Skeletal muscle satellite cell (primary cell): ENCODE measurements at regions not wholly inside any gene's neighbourhood (a gene's known extent, or its start where the extent isn't known, plus 50 kb on each side); places are given as distances from the start of the nearest gene placed in this dataset.
A peak's percentile ranks its signal among the peaks of the same experiment; 100 is the strongest.

Experiments
- H3K27me3 ChIP-seq: 2 replicates; pipeline ENCODE4 v1.7.0; 2013; ENCODE audit warnings: low read length; ENCODE audit not compliant: control insufficient read depth, insufficient read depth
- H3K36me3 ChIP-seq: 2 replicates; pipeline ENCODE4 v1.7.0; 2013; ENCODE audit warnings: mild to moderate bottlenecking, control low read depth, low read length; ENCODE audit not compliant: insufficient read depth
- H3K4me1 ChIP-seq: 2 replicates; pipeline ENCODE4 v1.7.0; 2013; ENCODE audit warnings: low read length; ENCODE audit not compliant: control insufficient read depth, insufficient read depth
- H3K4me2 ChIP-seq: 2 replicates; pipeline ENCODE4 v1.7.0; 2013; ENCODE audit warnings: mild to moderate bottlenecking, low read length
- H3K4me3 ChIP-seq: 2 replicates; pipeline ENCODE4 v1.7.0; 2013; ENCODE audit warnings: low read length
- H3K9ac ChIP-seq: 2 replicates; pipeline ENCODE4 v1.7.0; 2013; ENCODE audit warnings: mild to moderate bottlenecking, low read depth, low read length, moderate library complexity
- H3K9me3 ChIP-seq: replicated peaks from 2 replicates; pipeline ENCODE4 v1.7.0; 2013; ENCODE audit warnings: mild to moderate bottlenecking, control low read depth, low read length

DNA sequence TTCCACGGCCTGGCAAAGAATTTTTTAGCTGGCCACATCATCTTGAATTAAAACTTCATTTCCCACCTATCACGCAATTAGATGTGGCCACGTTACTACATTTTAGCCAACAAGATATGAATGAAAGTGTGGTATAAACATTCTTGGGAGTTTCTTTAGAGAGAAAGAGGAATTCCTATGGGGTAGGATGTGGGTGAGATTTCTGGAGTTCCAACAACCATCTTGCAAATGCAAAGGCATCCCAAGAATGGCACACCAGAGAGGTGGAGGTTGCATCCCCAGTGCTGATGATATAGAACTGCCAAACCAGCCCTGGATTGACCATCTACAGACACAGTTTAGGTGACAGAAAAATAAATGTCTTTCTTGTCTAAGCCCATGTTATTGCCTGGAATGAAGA lies 66.3 kb upstream of the AKAP13 start:
- Histone ChIP-seq H3K4me3 (no peak overlapping the region), H3K36me3 (no peaks in the 10 kb centered on the region), H3K27me3 (no peaks in the 10 kb centered on the region), H3K9me3 (no peaks in the 10 kb centered on the region), H3K9ac (no peak overlapping the region), H3K4me2 (no peak overlapping the region), H3K4me1 (peaks cover 40% of the 10 kb centered on the region)

DNA sequence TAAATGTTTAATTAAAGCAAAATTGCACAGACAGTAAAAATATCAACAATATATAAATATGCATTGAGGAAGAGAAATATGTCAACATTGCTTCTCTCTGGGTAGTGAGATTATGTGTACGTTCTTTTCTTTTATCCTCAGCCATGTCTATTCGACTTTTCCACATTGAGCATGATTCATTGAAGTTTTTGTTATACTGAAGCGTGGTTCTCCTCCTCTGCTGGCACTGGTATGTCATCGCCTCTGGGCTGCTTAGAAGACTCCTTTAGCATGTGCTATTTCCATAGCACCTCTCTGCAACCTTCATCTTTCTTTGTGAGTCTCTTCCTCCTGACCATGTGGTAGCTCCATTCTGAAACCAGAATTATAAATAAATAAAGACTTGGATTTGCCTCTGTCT lies 65.8 kb upstream of the AKAP13 start:
- H3K36me3 ChIP-seq: no peaks in the 10 kb centered on the region
- no peak overlapping the region for H3K4me3 ChIP-seq
- no peak overlapping the region for H3K9ac ChIP-seq
- H3K4me1 ChIP-seq: peaks cover 45% of the 10 kb centered on the region
- no peaks in the 10 kb centered on the region for H3K27me3 ChIP-seq
- no peak overlapping the region for H3K4me2 ChIP-seq
- H3K9me3 ChIP-seq: no peaks in the 10 kb centered on the region

DNA sequence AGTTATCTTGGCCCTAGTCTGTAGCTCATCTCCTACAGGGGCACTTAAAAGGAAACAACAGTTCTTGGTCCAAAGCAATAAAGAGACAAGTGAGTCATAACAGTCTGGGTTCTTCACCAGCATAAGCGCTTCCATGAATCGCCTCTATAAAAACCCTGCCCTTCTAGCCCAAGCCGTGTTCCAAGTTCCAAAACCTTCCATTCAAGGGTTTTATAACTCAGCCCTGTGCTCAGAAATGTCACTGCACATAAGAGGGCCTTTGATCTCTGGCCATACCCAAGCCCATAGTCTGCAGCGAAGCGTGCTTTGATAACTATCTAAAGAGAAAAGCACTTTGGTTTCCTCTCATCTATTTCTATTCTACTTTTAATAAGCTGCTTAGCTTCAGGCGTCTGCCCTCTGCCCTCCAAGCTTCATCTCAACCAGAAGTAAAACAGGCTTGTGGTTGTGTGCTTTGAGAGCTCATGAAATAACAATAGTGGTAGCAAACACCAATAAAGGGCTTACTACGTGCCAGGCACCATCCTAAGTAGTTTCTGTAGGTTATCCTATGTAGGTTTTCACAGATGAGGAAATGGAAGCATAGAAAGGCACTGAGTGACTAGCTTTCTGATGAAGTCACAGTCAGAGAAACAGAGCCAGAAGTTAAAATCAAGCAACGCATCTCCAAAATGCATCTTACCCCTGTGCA lies 64.0 kb upstream of the AKAP13 start:
- no peak overlapping the region for H3K9ac ChIP-seq

DNA sequence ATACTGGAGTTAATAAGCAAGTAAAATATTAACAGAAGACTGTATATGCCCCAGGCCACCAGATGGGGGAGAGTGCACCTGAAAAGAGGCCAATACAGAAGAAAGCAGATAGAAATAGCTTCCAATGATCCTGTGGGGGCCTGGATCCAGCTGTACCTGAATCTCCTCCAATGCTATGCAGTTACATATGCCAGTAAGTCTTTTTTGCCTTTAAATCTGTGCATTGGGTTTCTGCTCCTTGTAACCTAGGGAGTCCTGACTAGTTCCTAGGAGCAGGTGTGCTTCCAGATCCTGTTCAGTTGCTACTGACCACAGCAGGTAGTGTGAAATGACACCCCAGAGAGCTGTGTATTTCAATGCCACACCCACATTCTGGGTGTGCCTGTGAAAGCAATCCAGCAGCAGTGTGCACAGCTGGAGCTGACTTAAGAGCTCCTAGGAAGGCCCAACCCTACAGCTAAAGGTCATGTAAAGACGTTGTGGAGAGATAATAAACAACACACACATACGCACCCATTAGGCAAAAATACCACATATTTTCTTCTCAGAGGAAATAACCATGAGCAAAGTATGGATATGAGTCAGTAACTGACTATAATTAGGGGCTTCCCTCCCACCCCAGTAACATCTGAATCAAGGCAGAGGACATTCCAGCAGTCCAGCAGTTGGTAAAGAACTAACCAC lies 62.2 kb upstream of the AKAP13 start:
- H3K9me3 ChIP-seq: no peaks in the 10 kb centered on the region
- H3K4me1 ChIP-seq: peaks cover 38% of the 10 kb centered on the region
- H3K36me3 ChIP-seq: no peaks in the 10 kb centered on the region
- H3K9ac ChIP-seq: peak overlapping the region; percentile 57
- H3K4me3 ChIP-seq: no peak overlapping the region
- no peaks in the 10 kb centered on the region for H3K27me3 ChIP-seq
- H3K4me2 ChIP-seq: peak overlapping the region; percentile 55

More for the DNA sequence above, 64.0 kb upstream of the AKAP13 start:
- H3K9me3 ChIP-seq: no peaks in the 10 kb centered on the region
- H3K4me1 ChIP-seq: peaks cover 46% of the 10 kb centered on the region
- no peaks in the 10 kb centered on the region for H3K36me3 ChIP-seq
- no peak overlapping the region for H3K4me3 ChIP-seq
- no peak overlapping the region for H3K4me2 ChIP-seq
- H3K27me3 ChIP-seq: no peaks in the 10 kb centered on the region

DNA sequence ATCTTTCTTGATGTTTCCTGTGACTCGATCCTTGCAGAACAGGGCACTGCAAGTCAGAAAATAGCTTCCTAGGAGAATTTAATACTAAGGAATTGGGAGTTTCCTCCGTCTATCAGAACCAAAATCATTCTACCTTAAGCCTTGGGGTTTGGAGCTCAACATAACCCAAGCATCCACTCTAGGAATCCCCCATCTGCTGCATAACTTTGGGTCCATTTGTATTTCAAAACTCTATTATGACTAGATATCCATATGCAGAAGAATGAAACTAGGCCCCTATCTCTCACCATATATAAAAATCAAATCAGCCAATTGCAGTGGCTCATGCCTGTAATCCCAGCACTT lies 61.7 kb upstream of the AKAP13 start:
- no peaks in the 10 kb centered on the region for H3K36me3 ChIP-seq
- H3K4me1 ChIP-seq: peaks cover 35% of the 10 kb centered on the region
- no peaks in the 10 kb centered on the region for H3K27me3 ChIP-seq
- H3K4me3 ChIP-seq: peak overlapping the region; percentile 11
- H3K9ac ChIP-seq: peak overlapping the region; percentile 51
- H3K9me3 ChIP-seq: no peaks in the 10 kb centered on the region
- peak overlapping the region; percentile 50 for H3K4me2 ChIP-seq

DNA sequence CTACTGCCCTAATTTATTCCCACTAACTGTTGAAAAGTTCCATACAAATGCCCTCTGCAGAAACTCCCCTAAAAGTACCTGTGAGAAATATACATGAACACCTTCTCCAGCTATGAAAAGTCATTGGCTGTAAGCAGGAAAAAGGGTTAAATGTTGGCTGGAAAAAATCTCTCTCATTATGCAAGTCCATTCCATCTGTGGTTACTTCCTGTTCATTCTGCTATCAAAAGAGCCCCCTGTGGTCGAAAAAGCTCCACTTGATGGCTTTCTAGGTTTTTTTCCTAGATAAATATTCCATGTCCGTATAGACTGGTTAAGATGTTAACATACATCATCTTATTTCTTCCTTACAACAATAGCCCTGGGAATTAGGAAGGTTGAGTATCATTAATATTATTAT lies 56.2 kb upstream of the AKAP13 start:
- Histone ChIP-seq H3K27me3 (no peaks in the 10 kb centered on the region), H3K4me1 (peaks cover 5% of the 10 kb centered on the region), H3K9ac (no peak overlapping the region), H3K36me3 (no peaks in the 10 kb centered on the region), H3K4me3 (no peak overlapping the region), H3K9me3 (no peaks in the 10 kb centered on the region), H3K4me2 (no peak overlapping the region)

DNA sequence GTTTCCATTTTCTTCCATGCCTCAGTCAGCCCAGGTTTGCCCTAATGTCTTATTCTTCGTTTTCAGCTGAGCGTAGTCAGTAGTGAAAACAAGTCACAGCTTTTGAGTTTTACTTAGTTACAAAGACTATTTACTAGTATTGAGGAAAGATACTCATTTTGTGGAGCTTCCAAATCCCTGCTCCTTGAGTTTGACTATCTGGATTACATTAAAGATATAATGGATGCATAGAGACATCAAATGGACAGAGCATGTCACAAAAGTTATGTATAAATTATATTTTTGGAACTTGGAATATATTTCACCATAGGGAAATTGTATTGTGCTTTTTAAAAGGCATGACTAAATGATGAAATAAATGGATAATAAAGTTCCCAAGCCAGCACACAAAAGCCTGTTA lies 54.6 kb upstream of the AKAP13 start:
- Histone ChIP-seq H3K4me1 (peaks cover 11% of the 10 kb centered on the region), H3K4me3 (no peak overlapping the region), H3K9ac (no peak overlapping the region), H3K9me3 (no peaks in the 10 kb centered on the region), H3K36me3 (no peaks in the 10 kb centered on the region), H3K27me3 (no peaks in the 10 kb centered on the region), H3K4me2 (no peak overlapping the region)

DNA sequence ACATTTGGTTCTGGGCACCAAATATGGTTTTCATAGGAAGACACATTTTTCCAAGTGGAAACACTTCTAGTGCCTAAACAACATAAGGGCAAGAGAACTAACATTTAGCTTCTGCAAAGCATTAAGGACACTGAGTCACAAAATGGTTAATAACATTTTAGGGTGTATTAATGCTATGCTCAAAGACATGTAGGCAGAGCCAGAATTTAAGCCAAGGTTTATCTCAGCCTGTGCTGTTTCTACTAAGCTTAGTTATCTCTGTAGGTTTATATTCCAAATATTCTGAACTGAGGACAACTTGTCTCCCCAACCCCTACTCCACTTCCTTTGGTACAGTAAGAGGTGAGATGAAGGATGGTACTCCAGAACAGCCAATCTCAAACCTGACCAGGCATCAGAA lies 54.1 kb upstream of the AKAP13 start:
- Histone ChIP-seq H3K9me3 (no peaks in the 10 kb centered on the region), H3K36me3 (no peaks in the 10 kb centered on the region), H3K27me3 (no peaks in the 10 kb centered on the region), H3K9ac (no peak overlapping the region), H3K4me3 (no peak overlapping the region), H3K4me2 (no peak overlapping the region), H3K4me1 (peaks cover 15% of the 10 kb centered on the region)

DNA sequence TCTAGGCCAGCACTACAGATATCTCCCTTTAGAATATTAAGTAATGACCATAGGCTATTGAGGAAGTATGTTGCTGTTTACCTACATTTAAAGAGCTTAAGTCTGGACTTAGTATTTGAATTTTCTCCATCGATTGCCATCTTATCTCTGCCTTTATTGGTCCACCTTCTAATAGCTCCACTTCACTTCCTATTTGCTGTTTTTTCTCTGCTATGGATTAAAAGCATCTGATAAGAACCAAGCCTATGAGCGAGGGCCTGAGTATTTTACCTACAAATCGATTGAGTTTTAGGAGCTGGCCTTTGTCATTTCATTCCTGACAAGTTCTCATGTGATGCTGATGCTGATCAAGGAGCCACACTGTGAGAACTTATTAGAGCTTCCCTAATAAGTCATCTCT lies 52.6 kb upstream of the AKAP13 start:
- H3K4me3 ChIP-seq: no peak overlapping the region
- H3K27me3 ChIP-seq: no peaks in the 10 kb centered on the region
- no peaks in the 10 kb centered on the region for H3K36me3 ChIP-seq
- no peaks in the 10 kb centered on the region for H3K9me3 ChIP-seq
- H3K4me2 ChIP-seq: no peak overlapping the region
- H3K4me1 ChIP-seq: peaks cover 24% of the 10 kb centered on the region
- no peak overlapping the region for H3K9ac ChIP-seq

DNA sequence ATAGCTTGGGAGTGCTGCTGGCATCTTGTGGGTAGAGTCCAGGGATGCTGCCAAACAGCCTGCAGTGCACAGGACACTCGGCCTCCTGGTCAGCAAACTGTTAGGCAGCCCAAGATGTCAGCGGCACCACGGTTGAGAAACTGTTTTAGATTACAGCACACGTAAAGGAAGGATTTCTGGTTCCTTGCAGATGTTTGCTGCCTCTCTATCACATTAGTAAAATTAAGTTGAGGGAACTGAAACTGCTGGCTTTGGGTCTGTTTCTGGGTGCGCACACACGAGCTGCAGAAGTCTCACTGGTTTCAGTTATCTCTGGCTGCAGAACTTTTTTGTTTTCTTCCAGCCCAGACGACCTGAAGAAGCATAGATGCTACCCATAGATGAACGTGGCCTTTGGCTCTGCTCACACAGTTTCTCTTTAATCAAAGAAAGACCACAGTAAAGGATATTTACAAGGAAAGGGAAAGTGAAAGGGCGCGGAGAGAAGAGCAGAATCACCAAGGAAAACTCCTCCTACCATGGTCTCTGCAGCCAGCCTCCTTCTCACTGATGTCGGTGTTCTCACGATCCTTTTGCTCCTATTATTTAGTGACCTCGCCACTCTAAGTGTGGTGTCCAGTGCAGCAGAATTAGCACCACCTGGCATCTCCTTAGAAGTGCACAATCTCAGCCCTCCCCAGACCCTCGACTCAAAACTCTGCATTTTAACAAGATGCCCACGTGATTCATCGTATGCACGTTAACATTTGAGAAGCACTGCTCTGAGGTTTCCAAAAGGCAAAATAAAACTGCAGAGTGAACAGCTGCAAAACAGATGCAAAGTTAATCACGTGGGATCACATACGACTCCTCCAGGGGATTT lies 50.6 kb upstream of the AKAP13 start:
- peak overlapping the region; percentile 72 for H3K4me3 ChIP-seq
- peak overlapping the region; percentile 78 for H3K9ac ChIP-seq
- H3K4me1 ChIP-seq: peaks cover 35% of the 10 kb centered on the region

More for the DNA sequence above, 50.6 kb upstream of the AKAP13 start:
- H3K27me3 ChIP-seq: no peaks in the 10 kb centered on the region
- H3K36me3 ChIP-seq: no peaks in the 10 kb centered on the region
- peak overlapping the region; percentile 95 for H3K4me2 ChIP-seq
- no peaks in the 10 kb centered on the region for H3K9me3 ChIP-seq
